ENCODE measurements at regions not wholly inside any gene's neighbourhood (a gene's known extent, or its start where the extent isn't known, plus 50 kb on each side); places are given as distances from the start of the nearest gene placed in this dataset.

GRCh38 chr21:41650526-41651145 is 116.2 kb downstream of the RIPK4 start (continued):
- TF ChIP-seq CEBPB (IDR thresholded peaks at IDR 0.05; ENCODE audit: low read depth, low read length) = no peak

All from H1 (cell line).